HepG2 (cell line): ENCODE measurements at regions not wholly inside any gene's neighbourhood (a gene's known extent, or its start where the extent isn't known, plus 50 kb on each side); places are given as distances from the start of the nearest gene placed in this dataset.

Experiments
- ATAC-seq: fragments of 200-7000 bp; cut with Tn5 transposase; 3 replicates; pipeline ENCODE4 v1.9.1; 2020; ENCODE audit warnings: mild to moderate bottlenecking, moderate library complexity
- BruUV-seq: library from RNA; stranded (reverse); fragments of 400-500 nt; replicated peaks from 2 replicates; lab custom pipeline; 2021; lab: Mats Ljungman, UMichigan
- CTCF ChIA-PET: fragments of 300-600 bp; formaldehyde crosslinking; extraction: SDS; loops from one replicate; lab custom pipeline; 2021; ENCODE audit warnings: low total read pairs, inconsistent platforms, low intra/inter-chr PET ratio; lab: Yijun Ruan, JAX
- POLR2A ChIA-PET: fragments of 350-600 bp; sonication (Branson Sonifier 250); formaldehyde crosslinking; loops from one replicate; lab custom pipeline; 2020; ENCODE audit warnings: antibody characterized with exemption, inconsistent platforms; lab: Yijun Ruan, JAX
- DNase-seq: peaks from one replicate; pipeline ENCODE4 v3.0.0-alpha.2; 2015; ENCODE audit warnings: low spot score
- FAIRE-seq: peaks from 3 replicates; lab custom pipeline; 2011; peaks lifted over from hg19 to GRCh38; lab: Jason Lieb, UNC
- H2AFZ ChIP-seq: one replicate; pipeline ENCODE4 v1.6.1; 2011; ENCODE audit warnings: low read length, inconsistent platforms
- H3K27ac ChIP-seq: fragments of 300-600 bp; 3 replicates; pipeline ENCODE4 v1.8.0; 2011; ENCODE audit warnings: mixed run types, mild to moderate bottlenecking, mixed read lengths, low read length, inconsistent platforms; ENCODE audit not compliant: insufficient read depth; ENCODE audit errors: extremely low read length
- H3K27me3 ChIP-seq, 2 experiments: fragments of 200-600 bp in 1 of 2; 2 replicates in 1 of 2; 3 replicates in 1 of 2; pipeline versions ENCODE4 v1.6.0 to v1.8.0; 2011; ENCODE audit warnings: low read length in 2 of 2, mild to moderate bottlenecking in 2 of 2, moderate library complexity in 2 of 2, inconsistent platforms in 1 of 2; ENCODE audit not compliant: insufficient read depth in 2 of 2, control insufficient read depth in 1 of 2
- H3K36me3 ChIP-seq, 2 experiments: fragments of 200-600 bp in 1 of 2; replicated peaks in 1 of 2; 2 replicates in 1 of 2; 3 replicates in 1 of 2; pipeline versions ENCODE4 v1.5.1 to v1.8.0; 2011; ENCODE audit warnings: low read length in 2 of 2, inconsistent platforms in 1 of 2; ENCODE audit not compliant: insufficient read depth in 2 of 2, control insufficient read depth in 1 of 2
- H3K4me1 ChIP-seq: 2 replicates; pipeline ENCODE4 v1.5.1; 2012; ENCODE audit warnings: low read length, inconsistent platforms; ENCODE audit not compliant: insufficient read depth
- H3K4me2 ChIP-seq: 2 replicates; pipeline ENCODE4 v1.6.0; 2011; ENCODE audit warnings: low read depth, low read length, inconsistent platforms
- H3K4me3 ChIP-seq, 3 experiments: fragments of 200-600 bp in 1 of 3; sonication (generic), shearing (Covaris generic) in 1 of 3; replicated peaks in 1 of 3; 2 replicates each; pipeline ENCODE4 v1.5.1; 2011 to 2016; ENCODE audit warnings: low read length in 3 of 3, inconsistent platforms in 2 of 3, low read depth in 2 of 3, mild to moderate bottlenecking in 2 of 3, control low read depth in 1 of 3, mixed read lengths in 1 of 3; ENCODE audit not compliant: insufficient read depth in 1 of 3
- H3K79me2 ChIP-seq: one replicate; pipeline ENCODE4 v1.6.1; 2011; ENCODE audit warnings: low read length, inconsistent platforms; ENCODE audit not compliant: insufficient read depth
- H3K9ac ChIP-seq: 2 replicates; pipeline ENCODE4 v1.6.0; 2011; ENCODE audit warnings: mild to moderate bottlenecking, low read depth, low read length, inconsistent platforms; ENCODE audit not compliant: insufficient read depth
- H3K9me3 ChIP-seq: 2 replicates; pipeline ENCODE4 v1.5.1; 2012; ENCODE audit warnings: mild to moderate bottlenecking, low read length
- H4K20me1 ChIP-seq: 2 replicates; pipeline ENCODE4 v1.6.0; 2011; ENCODE audit warnings: inconsistent platforms, mild to moderate bottlenecking, low read length, moderate library complexity; ENCODE audit not compliant: insufficient read depth
- E2F5 ChIP-seq: sonication (generic); formaldehyde crosslinking; conservative IDR thresholded peaks from 2 replicates; pipeline ENCODE4 v1.4.0; 2020; ENCODE audit warnings: missing genetic modification reagents
- FOSL2 ChIP-seq: sonication (generic); formaldehyde crosslinking; IDR thresholded peaks from 2 replicates; pipeline ENCODE4 v1.4.0; 2020; ENCODE audit warnings: missing genetic modification reagents
- IKZF1 ChIP-seq: fragments of 450-650 bp; IDR thresholded peaks from 2 replicates; pipeline ENCODE4 v1.7.1; 2016
- MEIS2 ChIP-seq: sonication (generic); formaldehyde crosslinking; IDR thresholded peaks from 2 replicates; pipeline ENCODE4 v1.9.0; 2021; ENCODE audit warnings: mild to moderate bottlenecking, missing genetic modification reagents
- MIER2 ChIP-seq: IDR thresholded peaks from 2 replicates; pipeline ENCODE4 v1.6.1; 2016; ENCODE audit warnings: missing biosample characterization, missing genetic modification reagents
- PBX3 ChIP-seq: sonication (generic); formaldehyde crosslinking; IDR thresholded peaks from 2 replicates; pipeline ENCODE4 v1.8.1; 2023; ENCODE audit warnings: missing genetic modification reagents, inconsistent platforms, borderline replicate concordance
- TGIF2 ChIP-seq: IDR thresholded peaks from 2 replicates; pipeline ENCODE4 v1.6.1; 2016; ENCODE audit warnings: control low read depth, missing compliant biosample characterization
- U2AF1 ChIP-seq: fragments of 200-400 bp; formaldehyde crosslinking; optimal IDR thresholded peaks from 2 replicates; pipeline ENCODE3; 2017; ENCODE audit warnings: mild to moderate bottlenecking, low read depth, low read length
- ZBTB14 ChIP-seq: sonication (generic); formaldehyde crosslinking; IDR thresholded peaks from 2 replicates; pipeline ENCODE4 v1.4.0; 2020; ENCODE audit warnings: missing genetic modification reagents
- ZFP36L2 ChIP-seq: sonication (generic); formaldehyde crosslinking; IDR thresholded peaks from 2 replicates; pipeline ENCODE4 v1.4.0; 2020; ENCODE audit warnings: missing genetic modification reagents
- ZNF879 ChIP-seq: sonication (generic); formaldehyde crosslinking; IDR thresholded peaks from 2 replicates; pipeline ENCODE4 v1.8.1; 2023; ENCODE audit warnings: missing genetic modification reagents
- WGBS: methylation state at CpG from one replicate; pipeline ENCODE4 v1.1.6; 2017; ENCODE audit warnings: low lambda C conversion rate; 5-methylcytosine and 5-hydroxymethylcytosine counted together
- in situ Hi-C: cut with HindIII; loops from 2 replicates; pipeline ENCODE4 v1.10.0; 2017; ENCODE audit warnings: low pct_unique_long_range_greater_than_20kb; ENCODE audit not compliant: extremely low pct_ligation_motif_present
- intact Hi-C: fragments of 100-400 bp; cut with micrococcal nuclease; formaldehyde crosslinking; loops from one replicate; pipeline ENCODE4 v1.10.0; 2022; ENCODE audit not compliant: unreplicated experiment
- TF ChIP-seq, protein P1 (sequence below), 2 experiments: fragments of 450-650 bp in 1 of 2; sonication (generic) in 1 of 2; formaldehyde crosslinking; IDR thresholded peaks; 2 replicates each; pipeline versions ENCODE4 v1.5.0 to v1.8.0; 2020 to 2022; ENCODE audit warnings: mild to moderate bottlenecking in 1 of 2, missing genetic modification reagents in 1 of 2

- TF ChIP-seq IKZF1, result no peak
Observed at GRCh38 chr4:155515444-155516075, 138.8 kb upstream of the MAP9 start (continued).

- Histone ChIP-seq H3K27ac (no peak overlapping the region), H3K9me3 (no peaks in the 10 kb centered on the region; the same call in 1 of the 2 replicates), H3K36me3 (no peaks in the 10 kb centered on the region), H2AFZ (no peak overlapping the region), H3K79me2 (no peaks in the 10 kb centered on the region), H3K9ac (no peak overlapping the region), H3K4me2 (no peak overlapping the region), H3K27me3 (no peaks in the 10 kb centered on the region), H4K20me1 (no peaks in the 10 kb centered on the region), H3K4me1 (no peaks in the 10 kb centered on the region), H3K4me3 (no peak overlapping the region)
- in situ Hi-C loops, result no loop called here
- whole genome bisulfite sequencing, result 0% methylated on average over 2 of the region's 2 CpGs
- DNase-seq (no peak), ATAC-seq (no peak), FAIRE-seq (no peak)
- TF ChIP-seq TGIF2 (CRISPR knock-in tag), result no peak
- TF ChIP-seq U2AF1, result no peak
- intact Hi-C loops, result no loop called here
- POLR2A ChIA-PET, result no interaction called here
- CTCF ChIA-PET, result no interaction called here
- no TSS peak for BruUV-seq
Observed at GRCh38 chr4:155514628-155515027, 137.9 kb upstream of the MAP9 start.

DNA sequence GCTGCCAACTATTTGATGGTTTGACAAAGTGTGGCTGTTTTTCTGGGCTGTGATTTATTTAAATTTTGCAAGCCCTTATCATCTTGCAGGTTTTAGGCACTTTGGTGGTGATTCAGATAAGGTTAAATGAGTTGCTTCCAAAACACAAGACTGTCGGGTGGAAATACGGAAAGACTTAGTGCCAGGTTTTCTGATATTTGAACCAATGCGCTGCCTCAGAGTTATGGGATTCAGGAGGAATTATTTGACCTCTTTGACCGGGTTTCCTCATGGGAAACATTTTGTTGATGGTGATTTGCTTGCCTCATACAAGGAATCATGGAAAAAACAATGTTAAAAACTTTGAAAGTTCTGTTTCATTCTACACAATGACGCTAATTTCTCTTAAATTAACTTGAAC, 136.1 kb upstream of the MAP9 start:
- H2AFZ ChIP-seq, result no peak overlapping the region
- ATAC-seq, result no peak
- H3K9ac ChIP-seq, result no peak overlapping the region
- in situ Hi-C loops, result no loop called here
- no peak overlapping the region for H3K27ac ChIP-seq
- H3K4me1 ChIP-seq, result no peaks in the 10 kb centered on the region
- FAIRE-seq, result no peak
- H3K36me3 ChIP-seq, result no peaks in the 10 kb centered on the region
- ChIA-PET POLR2A (no interaction called here), CTCF (no interaction called here)
- no peak overlapping the region for H3K4me2 ChIP-seq
- DNase-seq, result no peak
- no peak overlapping the region for H3K4me3 ChIP-seq
- no peaks in the 10 kb centered on the region for H4K20me1 ChIP-seq
- BruUV-seq, result no TSS peak
- H3K27me3 ChIP-seq, result no peaks in the 10 kb centered on the region
- WGBS, result 13% methylated on average over 5 of the region's 5 CpGs
- H3K79me2 ChIP-seq, result no peaks in the 10 kb centered on the region
- H3K9me3 ChIP-seq, result no peaks in the 10 kb centered on the region
- intact Hi-C loops, result no loop called here
- TF ChIP-seq ZFP36L2 (no peak), ZBTB14 (CRISPR knock-in tag) (no peak), MIER2 (CRISPR knock-in tag) (no peak), E2F5 (CRISPR knock-in tag) (no peak), PBX3 (CRISPR knock-in tag) (no peak), FOSL2 (CRISPR knock-in tag) (no peak), MEIS2 (CRISPR knock-in tag) (no peak), ZNF879 (no peak)
- TF ChIP-seq, protein P1, sequence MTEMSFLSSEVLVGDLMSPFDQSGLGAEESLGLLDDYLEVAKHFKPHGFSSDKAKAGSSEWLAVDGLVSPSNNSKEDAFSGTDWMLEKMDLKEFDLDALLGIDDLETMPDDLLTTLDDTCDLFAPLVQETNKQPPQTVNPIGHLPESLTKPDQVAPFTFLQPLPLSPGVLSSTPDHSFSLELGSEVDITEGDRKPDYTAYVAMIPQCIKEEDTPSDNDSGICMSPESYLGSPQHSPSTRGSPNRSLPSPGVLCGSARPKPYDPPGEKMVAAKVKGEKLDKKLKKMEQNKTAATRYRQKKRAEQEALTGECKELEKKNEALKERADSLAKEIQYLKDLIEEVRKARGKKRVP (CRISPR knock-in tag; IDR thresholded peaks at IDR 0.05), result no peak
